ENCODE measurements at regions not wholly inside any gene's neighbourhood (a gene's known extent, or its start where the extent isn't known, plus 50 kb on each side); places are given as distances from the start of the nearest gene placed in this dataset.

- TF ChIP-seq SUZ12 (IDR thresholded peaks at IDR 0.05; ENCODE audit: extremely low read depth, insufficient read depth, insufficient read length) (no peak), YY1 (IDR thresholded peaks at IDR 0.05; ENCODE audit: insufficient read depth, insufficient read length) (no peak)
Measured at GRCh38 chr6:105474234-105474633, 71.4 kb upstream of the PREP start.
